ENCODE measurements at regions not wholly inside any gene's neighbourhood (a gene's known extent, or its start where the extent isn't known, plus 50 kb on each side); places are given as distances from the start of the nearest gene placed in this dataset.

DNA sequence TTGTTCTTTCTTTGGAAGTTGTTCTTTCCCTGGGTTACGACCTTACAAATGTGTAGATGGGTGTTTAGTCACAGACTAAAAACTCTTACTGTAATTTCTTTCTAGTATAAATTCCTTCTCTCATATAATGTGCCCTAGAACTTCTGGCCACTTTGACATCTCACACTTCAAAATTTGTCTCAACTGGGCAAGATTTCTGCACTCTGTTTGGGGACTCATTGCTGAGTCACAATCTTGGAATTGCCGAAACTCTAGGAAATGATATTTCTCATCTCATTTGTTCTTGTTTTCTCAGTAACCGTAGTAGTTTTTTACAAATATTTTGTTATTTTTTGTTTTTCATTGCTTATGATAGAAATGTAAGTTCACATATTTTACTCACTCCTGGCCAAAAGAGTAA is 2523.2 kb upstream of the PCDH20 start:
- TF ChIP-seq TCF4 (CRISPR knock-in tag; IDR thresholded peaks at IDR 0.05; ENCODE audit: borderline replicate concordance) (no peak), ZFP3 (CRISPR knock-in tag; IDR thresholded peaks at IDR 0.05) (no peak), ZFP30 (CRISPR knock-in tag; IDR thresholded peaks at IDR 0.05) (no peak)
- no peak for ATAC-seq

DNA sequence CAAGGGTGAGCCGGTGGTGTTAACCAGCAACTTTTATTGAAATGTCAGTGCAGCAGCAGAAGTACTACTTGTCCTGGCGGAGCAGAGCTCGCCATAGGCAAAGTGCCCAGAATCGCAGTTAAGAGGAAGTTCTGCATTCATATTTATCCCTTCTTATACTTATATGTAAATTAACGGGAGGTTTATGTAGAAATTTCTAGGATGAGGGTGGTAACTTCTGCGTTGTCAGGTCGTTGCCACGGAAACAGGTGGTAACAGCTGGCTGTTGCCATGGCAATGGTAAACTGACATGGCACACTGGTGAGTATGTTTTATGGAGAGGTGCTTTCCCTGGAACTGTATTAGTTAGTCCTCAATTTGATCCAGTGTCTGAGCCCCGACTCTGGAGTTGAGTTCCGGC is 2494.9 kb upstream of the PCDH20 start:
- no peak for ATAC-seq
- TF ChIP-seq TCF4 (CRISPR knock-in tag; IDR thresholded peaks at IDR 0.05; ENCODE audit: borderline replicate concordance) (no peak), CREB5 (CRISPR knock-in tag; IDR thresholded peaks at IDR 0.05; ENCODE audit: low read depth) (no peak), TSHZ2 (CRISPR knock-in tag; IDR thresholded peaks at IDR 0.05) (no peak), BACH2 (CRISPR knock-in tag; IDR thresholded peaks at IDR 0.05; ENCODE audit: borderline replicate concordance) (no peak), TOX (CRISPR knock-in tag; IDR thresholded peaks at IDR 0.05; ENCODE audit: borderline replicate concordance) (no peak), POU6F1 (CRISPR knock-in tag; IDR thresholded peaks at IDR 0.05; ENCODE audit: borderline replicate concordance, low read depth) (no peak), CSDC2 (CRISPR knock-in tag; IDR thresholded peaks at IDR 0.05) (no peak), ARNTL (CRISPR knock-in tag; IDR thresholded peaks at IDR 0.05; ENCODE audit: borderline replicate concordance, low read depth) (no peak), CSRNP3 (CRISPR knock-in tag; IDR thresholded peaks at IDR 0.05) (no peak), ZNF8 (CRISPR knock-in tag; IDR thresholded peaks at IDR 0.05) (no peak), RARB (CRISPR knock-in tag; IDR thresholded peaks at IDR 0.05) (no peak)

GRCh38 chr13:63909726-63910375 is 2494.2 kb upstream of the PCDH20 start:
- ATAC-seq, result no peak
- TF ChIP-seq BACH2 (CRISPR knock-in tag; IDR thresholded peaks at IDR 0.05; ENCODE audit: borderline replicate concordance) (no peak), ZNF70 (CRISPR knock-in tag; IDR thresholded peaks at IDR 0.05) (no peak), OSR1 (CRISPR knock-in tag; IDR thresholded peaks at IDR 0.05) (no peak), POU6F1 (CRISPR knock-in tag; IDR thresholded peaks at IDR 0.05; ENCODE audit: borderline replicate concordance, low read depth) (no peak), PPARA (CRISPR knock-in tag; IDR thresholded peaks at IDR 0.05; ENCODE audit: borderline replicate concordance) (no peak)

- ATAC-seq, result no peak
- TF ChIP-seq ZNF8 (CRISPR knock-in tag; IDR thresholded peaks at IDR 0.05), result no peak
- no peak for TF ChIP-seq CSRNP3 (CRISPR knock-in tag; IDR thresholded peaks at IDR 0.05)
- TF ChIP-seq RARB (CRISPR knock-in tag; IDR thresholded peaks at IDR 0.05), result no peak
- no peak for TF ChIP-seq ISL1 (CRISPR knock-in tag; IDR thresholded peaks at IDR 0.05)
- TF ChIP-seq ZNF565 (CRISPR knock-in tag; conservative IDR thresholded peaks at IDR 0.05; ENCODE audit: low read depth), result no peak
- TF ChIP-seq PATZ1 (CRISPR knock-in tag; IDR thresholded peaks at IDR 0.05; ENCODE audit: borderline replicate concordance), result no peak
- no peak for TF ChIP-seq OSR1 (CRISPR knock-in tag; IDR thresholded peaks at IDR 0.05)
- TF ChIP-seq ARNTL (CRISPR knock-in tag; IDR thresholded peaks at IDR 0.05; ENCODE audit: borderline replicate concordance, low read depth), result no peak
- no peak for TF ChIP-seq ESRRG (CRISPR knock-in tag; IDR thresholded peaks at IDR 0.05)
- TF ChIP-seq TCF4 (CRISPR knock-in tag; IDR thresholded peaks at IDR 0.05; ENCODE audit: borderline replicate concordance), result no peak
- TF ChIP-seq SNAI2 (CRISPR knock-in tag; IDR thresholded peaks at IDR 0.05), result no peak
- TF ChIP-seq CREB5 (CRISPR knock-in tag; IDR thresholded peaks at IDR 0.05; ENCODE audit: low read depth), result no peak
These were observed 2486.5 kb upstream of the PCDH20 start for GRCh38 chr13:63902141-63902540.
